ENCODE measurements at regions not wholly inside any gene's neighbourhood (a gene's known extent, or its start where the extent isn't known, plus 50 kb on each side); places are given as distances from the start of the nearest gene placed in this dataset.

DNA sequence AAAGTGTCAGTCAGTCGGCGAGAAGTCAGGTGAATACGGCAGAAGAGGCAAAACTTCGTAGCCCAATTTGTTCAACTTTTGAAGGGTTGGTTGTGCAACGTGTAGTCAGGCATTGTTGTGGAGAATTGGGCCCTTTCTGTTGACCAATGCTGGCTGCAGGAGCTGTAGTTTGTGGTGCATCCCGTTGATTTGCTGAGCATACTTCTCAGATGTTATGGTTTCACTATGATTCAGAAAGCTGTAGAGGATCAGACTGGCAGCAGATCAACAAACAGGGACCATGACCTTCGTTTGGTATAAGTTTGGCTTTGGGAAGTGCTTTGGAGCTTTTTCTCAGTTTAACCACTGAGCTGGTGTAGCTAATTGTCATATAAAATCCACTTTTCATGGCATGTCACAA is 190.2 kb upstream of the ADAMTS5 start:
- TF ChIP-seq, protein P1, sequence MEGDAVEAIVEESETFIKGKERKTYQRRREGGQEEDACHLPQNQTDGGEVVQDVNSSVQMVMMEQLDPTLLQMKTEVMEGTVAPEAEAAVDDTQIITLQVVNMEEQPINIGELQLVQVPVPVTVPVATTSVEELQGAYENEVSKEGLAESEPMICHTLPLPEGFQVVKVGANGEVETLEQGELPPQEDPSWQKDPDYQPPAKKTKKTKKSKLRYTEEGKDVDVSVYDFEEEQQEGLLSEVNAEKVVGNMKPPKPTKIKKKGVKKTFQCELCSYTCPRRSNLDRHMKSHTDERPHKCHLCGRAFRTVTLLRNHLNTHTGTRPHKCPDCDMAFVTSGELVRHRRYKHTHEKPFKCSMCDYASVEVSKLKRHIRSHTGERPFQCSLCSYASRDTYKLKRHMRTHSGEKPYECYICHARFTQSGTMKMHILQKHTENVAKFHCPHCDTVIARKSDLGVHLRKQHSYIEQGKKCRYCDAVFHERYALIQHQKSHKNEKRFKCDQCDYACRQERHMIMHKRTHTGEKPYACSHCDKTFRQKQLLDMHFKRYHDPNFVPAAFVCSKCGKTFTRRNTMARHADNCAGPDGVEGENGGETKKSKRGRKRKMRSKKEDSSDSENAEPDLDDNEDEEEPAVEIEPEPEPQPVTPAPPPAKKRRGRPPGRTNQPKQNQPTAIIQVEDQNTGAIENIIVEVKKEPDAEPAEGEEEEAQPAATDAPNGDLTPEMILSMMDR (conservative IDR thresholded peaks at IDR 0.05; ENCODE audit: low read depth) = no peak
- H3K27ac ChIP-seq = no peak overlapping the region
- DNase-seq (ENCODE audit: low spot score) = no peak
- ChIA-PET CTCF (no interaction called here), POLR2A (ENCODE audit: low non-redundant PET) (no interaction called here)

DNA sequence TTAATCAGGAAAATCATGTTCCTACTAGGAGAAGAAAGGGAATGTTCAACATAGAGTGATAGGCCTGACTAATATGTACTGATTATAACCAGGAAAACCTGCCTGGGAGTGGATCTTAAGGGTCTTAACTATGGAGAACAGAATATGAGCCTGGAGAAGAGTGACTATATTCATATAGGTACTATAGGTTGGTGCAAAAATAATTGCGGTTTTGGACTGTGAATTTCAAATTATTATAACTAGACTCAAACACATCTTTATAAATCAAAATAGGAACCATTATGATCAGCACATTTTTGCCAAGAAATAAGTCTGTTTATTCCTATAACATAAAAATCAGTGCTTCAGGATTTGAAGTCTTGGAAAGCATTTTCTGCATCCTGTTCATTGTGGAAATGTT is 189.8 kb upstream of the ADAMTS5 start:
- ChIA-PET CTCF (no interaction called here), POLR2A (ENCODE audit: low non-redundant PET) (no interaction called here)
- no peak for DNase-seq (ENCODE audit: low spot score)
- H3K27ac ChIP-seq = no peak overlapping the region
- TF ChIP-seq, protein P1 (conservative IDR thresholded peaks at IDR 0.05; ENCODE audit: low read depth) = no peak

DNA sequence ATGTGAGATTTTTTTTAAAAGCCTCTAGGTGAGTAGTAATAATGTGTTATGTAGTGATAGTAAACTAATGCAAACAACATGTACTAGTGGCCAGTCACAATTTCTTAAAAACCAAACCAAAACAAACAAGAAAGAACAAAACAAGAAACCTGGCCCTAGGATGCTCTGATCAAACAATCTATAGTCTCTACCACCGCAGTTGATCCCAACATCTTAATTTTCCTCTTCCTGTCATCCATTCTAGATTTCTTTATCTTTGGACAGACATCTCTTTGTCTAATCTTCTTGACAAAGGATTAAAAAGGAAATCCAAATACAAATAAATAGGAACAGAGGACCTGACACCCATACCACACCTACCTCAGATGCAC is 188.2 kb upstream of the ADAMTS5 start:
- ChIA-PET POLR2A (ENCODE audit: low non-redundant PET) (interaction anchor here (0.6 kb wide), 1 partner anchor 22 kb away, joined by 3 read pairs; no protein-coding TSS in a partner anchor), CTCF (no interaction called here)
- TF ChIP-seq, protein P1 (conservative IDR thresholded peaks at IDR 0.05; ENCODE audit: low read depth) = no peak
- DNase-seq (ENCODE audit: low spot score) = no peak
- H3K27ac ChIP-seq = no peak overlapping the region

DNA sequence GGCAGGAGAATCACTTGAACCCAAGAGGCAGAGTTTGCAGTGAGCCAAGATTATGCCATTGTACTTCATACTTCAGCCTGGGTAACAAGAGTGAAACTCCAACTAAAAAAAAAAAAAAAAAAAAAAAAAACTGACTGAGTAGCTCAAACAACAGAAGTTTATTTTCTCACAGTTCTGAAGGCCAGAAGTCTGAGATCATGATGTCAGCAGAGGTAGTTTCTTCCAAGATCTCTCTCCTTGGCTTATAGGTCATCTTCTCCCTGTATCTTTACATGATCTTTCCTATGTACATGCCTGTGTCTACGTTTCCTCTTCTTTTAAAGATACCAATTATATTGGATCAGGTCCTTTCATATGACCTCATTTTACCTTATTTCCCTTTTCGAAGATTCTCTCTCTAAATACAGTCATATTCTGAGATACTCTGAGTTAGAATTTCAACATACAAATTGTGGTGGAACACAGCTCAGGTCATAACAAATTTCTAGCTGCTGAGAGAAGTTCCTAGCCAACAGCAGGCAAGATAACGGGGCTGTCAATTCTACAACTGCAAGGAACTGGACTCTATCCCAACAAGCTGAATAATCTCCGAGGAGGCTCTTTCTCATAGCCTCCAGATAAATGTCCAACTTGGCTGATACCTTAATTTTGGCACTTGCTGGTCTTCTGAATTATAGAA is 187.7 kb upstream of the ADAMTS5 start:
- H3K27ac ChIP-seq = no peak overlapping the region
- DNase-seq (ENCODE audit: low spot score) = no peak
- ChIA-PET POLR2A (ENCODE audit: low non-redundant PET) (no interaction called here), CTCF (no interaction called here)
- TF ChIP-seq, protein P1 (conservative IDR thresholded peaks at IDR 0.05; ENCODE audit: low read depth) = no peak

DNA sequence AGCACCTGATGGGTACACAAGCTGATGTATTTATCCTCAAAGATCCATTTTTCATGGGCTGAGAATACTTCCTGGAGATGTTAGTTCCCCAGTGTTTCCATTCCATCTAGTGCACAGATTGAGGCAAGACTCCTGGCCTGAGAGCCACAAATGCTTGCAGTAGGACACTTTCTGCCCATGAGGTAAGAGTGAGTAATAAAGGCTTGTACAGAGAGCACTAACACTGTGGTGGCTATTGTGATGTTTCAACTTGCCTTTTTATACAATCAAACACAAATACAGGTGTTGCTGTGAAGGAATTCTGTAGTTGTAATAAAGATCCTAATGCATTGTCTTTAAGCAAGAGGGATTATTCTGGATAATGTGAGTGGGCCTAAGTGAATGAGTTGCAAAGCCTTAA is 186.1 kb upstream of the ADAMTS5 start:
- H3K27ac ChIP-seq = no peak overlapping the region
- DNase-seq (ENCODE audit: low spot score) = no peak
- TF ChIP-seq, protein P1 (conservative IDR thresholded peaks at IDR 0.05; ENCODE audit: low read depth) = no peak
- ChIA-PET CTCF (no interaction called here), POLR2A (ENCODE audit: low non-redundant PET) (no interaction called here)

DNA sequence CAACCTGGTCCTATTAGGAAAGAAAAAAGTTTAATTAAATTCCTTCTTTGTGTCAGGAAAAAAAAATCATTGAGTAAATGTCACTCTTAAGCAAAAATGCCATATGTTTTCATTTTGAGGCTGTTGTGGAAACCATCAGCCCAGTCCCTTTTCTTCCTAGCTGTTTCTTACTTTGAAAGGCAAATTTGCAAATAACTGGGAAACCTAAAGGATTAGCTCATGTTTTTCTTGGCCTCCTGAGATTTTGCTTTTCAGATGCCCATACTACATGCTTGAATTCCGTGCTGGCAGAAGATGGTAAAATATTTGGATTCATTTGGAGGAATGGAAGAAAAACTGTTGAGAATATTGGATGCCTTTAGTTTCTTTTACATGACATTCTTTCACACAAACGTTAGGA is 182.1 kb upstream of the ADAMTS5 start:
- ChIA-PET POLR2A (ENCODE audit: low non-redundant PET) (no interaction called here), CTCF (no interaction called here)
- no peak for DNase-seq (ENCODE audit: low spot score)
- H3K27ac ChIP-seq = no peak overlapping the region
- TF ChIP-seq, protein P1 (conservative IDR thresholded peaks at IDR 0.05; ENCODE audit: low read depth) = no peak

All from RWPE1 (cell line).